ENCODE measurements at regions not wholly inside any gene's neighbourhood (a gene's known extent, or its start where the extent isn't known, plus 50 kb on each side); places are given as distances from the start of the nearest gene placed in this dataset.

- TF ChIP-seq, protein P1, sequence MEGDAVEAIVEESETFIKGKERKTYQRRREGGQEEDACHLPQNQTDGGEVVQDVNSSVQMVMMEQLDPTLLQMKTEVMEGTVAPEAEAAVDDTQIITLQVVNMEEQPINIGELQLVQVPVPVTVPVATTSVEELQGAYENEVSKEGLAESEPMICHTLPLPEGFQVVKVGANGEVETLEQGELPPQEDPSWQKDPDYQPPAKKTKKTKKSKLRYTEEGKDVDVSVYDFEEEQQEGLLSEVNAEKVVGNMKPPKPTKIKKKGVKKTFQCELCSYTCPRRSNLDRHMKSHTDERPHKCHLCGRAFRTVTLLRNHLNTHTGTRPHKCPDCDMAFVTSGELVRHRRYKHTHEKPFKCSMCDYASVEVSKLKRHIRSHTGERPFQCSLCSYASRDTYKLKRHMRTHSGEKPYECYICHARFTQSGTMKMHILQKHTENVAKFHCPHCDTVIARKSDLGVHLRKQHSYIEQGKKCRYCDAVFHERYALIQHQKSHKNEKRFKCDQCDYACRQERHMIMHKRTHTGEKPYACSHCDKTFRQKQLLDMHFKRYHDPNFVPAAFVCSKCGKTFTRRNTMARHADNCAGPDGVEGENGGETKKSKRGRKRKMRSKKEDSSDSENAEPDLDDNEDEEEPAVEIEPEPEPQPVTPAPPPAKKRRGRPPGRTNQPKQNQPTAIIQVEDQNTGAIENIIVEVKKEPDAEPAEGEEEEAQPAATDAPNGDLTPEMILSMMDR (IDR thresholded peaks at IDR 0.05 in 8 of 11, conservative IDR thresholded peaks at IDR 0.05 in 3 of 11), result no peak
- TF ChIP-seq POLR2AphosphoS5 (IDR thresholded peaks at IDR 0.05), result no peak
Measured at GRCh38 chr15:52620496-52620895, 51.7 kb upstream of the ARPP19 start.
